ENCODE measurements at regions not wholly inside any gene's neighbourhood (a gene's known extent, or its start where the extent isn't known, plus 50 kb on each side); places are given as distances from the start of the nearest gene placed in this dataset.

GRCh38 chr9:80789831-80790230 lies 899.5 kb downstream of the TLE1 start:
- H3K4me3 ChIP-seq (replicated peaks; ENCODE audit: low read depth, low read length) = no peak overlapping the region
- no peak for TF ChIP-seq CTCF (IDR thresholded peaks at IDR 0.05; ENCODE audit: low read length, missing control alignments)
- DNase-seq (ENCODE audit: low read depth) = no peak

GRCh38 chr9:80787636-80788035 lies 901.7 kb downstream of the TLE1 start:
- no peak for DNase-seq (ENCODE audit: low read depth)
- no peak for TF ChIP-seq CTCF (IDR thresholded peaks at IDR 0.05; ENCODE audit: low read length, missing control alignments)
- no peak overlapping the region for H3K4me3 ChIP-seq (replicated peaks; ENCODE audit: low read depth, low read length)

GRCh38 chr9:80784647-80785046 lies 904.7 kb downstream of the TLE1 start:
- DNase-seq (ENCODE audit: low read depth) = no peak
- no peak overlapping the region for H3K4me3 ChIP-seq (replicated peaks; ENCODE audit: low read depth, low read length)
- TF ChIP-seq CTCF (IDR thresholded peaks at IDR 0.05; ENCODE audit: low read length, missing control alignments) = no peak

- H3K4me3 ChIP-seq (replicated peaks; ENCODE audit: low read depth, low read length) = no peak overlapping the region
- DNase-seq (ENCODE audit: low read depth) = no peak
- no peak for TF ChIP-seq CTCF (IDR thresholded peaks at IDR 0.05; ENCODE audit: low read length, missing control alignments)
Measured at GRCh38 chr9:80775971-80776370, 913.4 kb downstream of the TLE1 start.

GRCh38 chr9:80775530-80775929 lies 913.8 kb downstream of the TLE1 start:
- no peak overlapping the region for H3K4me3 ChIP-seq (replicated peaks; ENCODE audit: low read depth, low read length)
- no peak for DNase-seq (ENCODE audit: low read depth)
- TF ChIP-seq CTCF (IDR thresholded peaks at IDR 0.05; ENCODE audit: low read length, missing control alignments) = no peak

- no peak for TF ChIP-seq CTCF (IDR thresholded peaks at IDR 0.05; ENCODE audit: low read length, missing control alignments)
- DNase-seq (ENCODE audit: low read depth) = no peak
- H3K4me3 ChIP-seq (replicated peaks; ENCODE audit: low read depth, low read length) = no peak overlapping the region
Measured at GRCh38 chr9:80771555-80772347, 917.6 kb downstream of the TLE1 start.

- no peak for TF ChIP-seq CTCF (IDR thresholded peaks at IDR 0.05; ENCODE audit: low read length, missing control alignments)
- no peak for DNase-seq (ENCODE audit: low read depth)
- no peak overlapping the region for H3K4me3 ChIP-seq (replicated peaks; ENCODE audit: low read depth, low read length)
Measured at GRCh38 chr9:80763536-80763935, 925.8 kb downstream of the TLE1 start.

Measured in fibroblast of pulmonary artery (primary cell).